GM23248 (cell line): ENCODE measurements at regions not wholly inside any gene's neighbourhood (a gene's known extent, or its start where the extent isn't known, plus 50 kb on each side); places are given as distances from the start of the nearest gene placed in this dataset.

ENCODE experiments used
- EZH2 ChIP-seq: fragments of 200-600 bp; sonication (generic); IDR thresholded peaks from 2 replicates; pipeline ENCODE4 v1.6.1; 2018; ENCODE audit warnings: antibody characterized with exemption, mild to moderate bottlenecking; ENCODE audit not compliant: insufficient read depth, poor library complexity, severe bottlenecking
- EZH2phosphoT487 ChIP-seq: fragments of 200-600 bp; sonication (generic); IDR thresholded peaks from 2 replicates; pipeline ENCODE4 v1.6.1; 2018; ENCODE audit warnings: antibody characterized with exemption, moderate library complexity, mild to moderate bottlenecking, low read depth; ENCODE audit not compliant: insufficient read depth

DNA sequence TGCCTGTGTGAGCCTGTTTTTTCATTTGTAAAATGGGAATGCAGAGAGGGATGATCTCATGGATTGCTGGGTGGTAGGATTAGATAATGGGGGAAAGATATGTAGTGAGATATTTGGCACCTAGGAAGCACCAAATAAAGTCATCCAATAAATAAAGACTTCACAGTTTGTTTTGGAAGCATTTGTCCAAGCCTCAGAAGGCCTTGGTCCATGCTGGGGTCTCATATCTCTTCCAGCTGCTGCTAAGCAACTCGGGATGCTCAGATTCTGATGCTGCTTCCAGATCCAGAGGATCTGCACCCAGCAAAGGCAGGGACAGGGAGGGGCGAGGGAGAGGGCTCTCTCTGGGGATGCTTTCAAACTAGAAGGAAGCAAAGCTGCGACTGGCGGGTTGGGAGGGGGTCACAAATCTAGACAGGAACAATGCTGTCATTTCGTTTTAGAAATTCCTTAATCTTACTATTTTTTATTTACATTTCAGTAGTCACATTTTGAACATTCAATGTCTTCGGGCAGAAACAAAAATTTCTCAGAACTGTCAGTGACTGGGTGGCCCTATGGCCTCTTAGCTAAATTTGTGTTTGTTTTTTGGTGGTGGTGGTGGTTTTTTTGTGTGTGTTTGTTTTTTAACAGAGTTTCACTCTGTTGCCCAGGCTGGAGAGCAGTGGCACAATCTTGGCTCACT lies 114.9 kb upstream of the CDH5 start:
- no peak for TF ChIP-seq EZH2
- TF ChIP-seq EZH2phosphoT487: no peak
